ENCODE measurements at regions not wholly inside any gene's neighbourhood (a gene's known extent, or its start where the extent isn't known, plus 50 kb on each side); places are given as distances from the start of the nearest gene placed in this dataset.
"Not testable (repeated sequence)": the region's sequence is repeated elsewhere in the genome, so short reads cannot be mapped to it uniquely, and the experiment has no call there.

DNA sequence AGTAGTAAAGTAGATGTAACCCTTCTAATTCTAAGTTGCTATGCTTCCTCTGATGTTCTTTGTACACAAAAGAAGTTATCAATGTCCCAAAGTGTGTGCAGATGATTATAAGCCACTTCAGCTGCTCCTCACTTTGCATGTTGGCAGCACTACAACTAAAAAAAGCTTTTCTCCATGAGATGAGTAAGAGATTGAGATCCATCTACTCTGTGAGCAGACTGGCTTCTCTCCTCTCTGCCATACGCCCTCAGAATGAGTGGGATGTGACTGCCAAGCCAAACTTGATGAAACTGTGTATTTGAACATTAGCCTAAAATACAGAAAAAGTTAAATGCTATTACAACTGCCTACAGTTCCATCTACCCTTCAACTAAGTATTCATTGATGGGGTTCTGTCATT lies 102.9 kb upstream of the ETV1 start:
- DNase-seq: no peak

DNA sequence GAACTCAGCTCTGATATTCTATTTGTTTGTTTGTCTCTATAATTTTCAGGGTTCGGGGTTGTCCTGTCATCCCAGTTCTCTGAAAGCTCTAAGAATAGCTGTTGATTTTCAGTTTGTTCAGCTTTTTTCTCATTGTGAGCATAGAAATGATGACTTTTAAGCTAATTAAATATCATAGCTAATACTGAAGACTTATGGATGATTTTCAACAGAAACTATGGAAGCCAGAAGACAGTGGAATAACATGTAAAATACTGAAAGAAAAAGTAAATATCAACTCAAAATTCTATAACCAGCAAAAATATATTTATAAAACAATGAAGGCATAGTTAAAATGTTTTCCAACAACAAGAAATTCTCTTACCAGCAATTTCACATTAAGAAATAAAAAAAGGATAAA lies 96.4 kb upstream of the ETV1 start:
- DNase-seq: no peak

DNA sequence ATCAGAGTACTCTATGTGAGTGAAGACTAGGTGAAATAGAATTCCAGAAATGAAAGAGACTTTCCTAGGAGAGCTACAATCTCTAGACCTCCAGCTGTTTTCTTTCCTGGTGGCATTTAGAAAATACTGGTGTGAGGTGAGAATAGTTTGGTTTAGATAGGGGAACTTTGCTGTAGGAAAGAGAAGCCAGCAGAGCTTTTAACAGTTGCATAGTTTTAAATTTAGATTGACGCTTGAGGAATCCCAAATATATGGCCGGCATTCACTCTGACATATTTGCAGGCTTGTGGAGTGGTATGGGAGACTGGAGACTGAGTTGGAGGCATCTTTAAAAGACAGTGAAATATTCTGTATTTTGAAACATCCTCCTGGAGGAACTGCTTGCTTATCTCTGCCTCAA lies 94.3 kb upstream of the ETV1 start:
- DNase-seq: no peak

DNA sequence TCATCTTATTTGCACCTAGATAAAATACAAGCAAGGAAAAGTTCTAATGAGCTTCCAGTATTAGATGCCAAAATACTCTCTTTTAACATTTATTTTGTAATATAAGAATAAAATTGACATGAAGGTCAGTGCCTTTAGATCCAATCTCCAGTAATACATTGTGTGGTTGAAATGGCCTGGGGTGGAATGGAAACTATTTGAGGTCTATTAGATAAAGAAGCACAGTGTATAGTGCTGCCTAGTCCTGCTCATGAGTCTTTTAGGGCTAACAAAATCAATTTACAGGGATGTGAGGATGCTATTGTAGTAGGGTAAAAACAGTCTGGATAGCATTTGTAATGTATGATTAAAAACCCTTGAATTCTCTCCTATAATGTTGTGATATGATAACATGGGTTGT lies 84.5 kb upstream of the ETV1 start:
- no peak for DNase-seq

DNA sequence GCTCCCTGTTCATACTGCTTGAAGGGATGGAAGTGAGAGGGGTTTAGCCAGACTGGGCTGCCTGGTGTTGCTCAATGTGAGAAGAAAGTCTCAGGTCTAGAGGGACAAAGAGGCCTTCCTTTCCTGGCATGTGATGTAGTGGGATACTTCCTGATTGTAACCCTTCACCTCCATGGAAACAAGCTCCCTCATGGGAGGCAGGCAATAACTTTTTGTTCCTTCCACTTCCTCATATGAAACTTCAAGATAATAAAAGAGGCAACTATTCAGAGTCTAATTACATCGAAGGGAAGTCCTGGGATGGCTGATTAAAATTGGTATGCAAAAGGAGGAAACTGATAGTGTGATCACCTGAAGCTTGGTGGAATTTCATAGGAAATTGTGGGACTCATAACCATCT lies 84.1 kb upstream of the ETV1 start:
- DNase-seq: no peak

DNA sequence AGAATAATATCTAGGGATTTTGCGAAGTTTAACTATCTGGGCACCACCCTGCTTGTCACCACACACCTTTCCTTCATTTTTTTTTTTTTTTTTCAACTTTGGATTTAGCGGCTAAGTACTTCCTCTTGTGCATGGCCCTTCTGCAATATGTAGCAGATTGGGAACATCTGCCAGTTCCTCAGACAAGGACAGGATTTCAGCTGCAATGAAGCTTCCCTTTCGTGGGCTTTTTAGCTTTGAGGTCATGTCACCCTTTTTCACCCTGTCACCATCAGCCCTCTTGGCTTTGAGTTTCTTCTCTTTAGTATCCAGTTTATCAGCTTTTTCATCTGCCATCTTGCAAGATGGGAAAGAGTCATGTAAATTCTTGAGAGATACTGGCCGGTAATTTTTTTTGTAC lies 81.6 kb upstream of the ETV1 start:
- DNase-seq: peak; percentile 4

DNA sequence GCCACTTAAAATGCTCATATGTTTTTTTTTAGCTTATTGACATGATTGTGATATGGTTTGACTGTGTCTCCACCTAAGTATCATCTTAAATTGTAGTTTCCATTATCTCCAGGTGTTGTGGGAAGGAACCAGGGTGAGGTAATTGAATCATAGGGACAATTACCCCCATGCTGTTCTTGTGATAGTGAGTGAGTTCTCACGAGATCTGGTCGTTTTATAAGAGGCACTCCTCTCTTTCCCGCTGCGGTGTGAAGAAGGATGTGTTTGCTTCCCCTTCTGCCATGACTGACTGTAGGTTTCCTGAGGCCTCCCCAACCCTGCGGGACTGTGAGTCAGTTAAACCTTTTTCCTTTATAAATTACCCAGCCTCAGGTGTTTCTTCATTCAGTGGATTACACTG lies 80.5 kb upstream of the ETV1 start:
- DNase-seq: no peak

DNA sequence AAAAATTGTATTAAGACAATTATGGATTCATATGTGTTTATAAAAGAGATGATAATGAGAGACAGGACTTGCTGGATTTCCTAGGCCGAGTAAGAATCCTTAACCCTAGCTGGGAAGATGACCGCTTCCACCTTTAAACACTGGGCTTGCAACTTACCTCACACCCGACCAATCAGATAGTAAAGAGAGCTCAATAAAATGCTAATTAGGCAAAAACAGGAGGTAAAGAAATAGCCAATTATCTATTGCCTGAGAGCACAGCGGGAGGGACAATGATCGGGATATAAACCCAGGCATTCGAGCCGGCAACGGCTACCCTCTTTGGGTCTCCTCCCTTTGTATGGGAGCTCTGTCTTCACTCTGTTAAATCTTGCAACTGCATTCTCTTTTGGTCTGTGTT lies 77.3 kb upstream of the ETV1 start:
- DNase-seq: not testable (repeated sequence)

DNA sequence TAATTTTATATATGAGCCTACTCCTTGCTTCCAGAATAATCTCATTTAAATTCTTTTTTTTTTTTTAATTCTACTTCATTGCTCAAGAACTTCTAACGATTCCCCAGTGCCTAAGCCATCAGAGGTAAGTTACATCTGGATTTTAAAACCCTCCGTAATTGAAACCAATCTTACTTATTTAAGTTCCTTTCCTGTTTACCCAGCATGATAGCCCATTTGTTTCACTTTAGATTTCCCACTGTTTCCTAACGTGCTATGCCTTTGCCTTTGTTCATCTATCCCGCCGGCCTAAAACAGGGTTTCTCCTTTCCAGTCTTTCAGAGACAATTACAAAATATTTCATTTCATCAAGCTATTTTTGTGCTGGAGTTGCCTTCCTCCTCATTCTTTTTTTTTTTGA lies 75.8 kb upstream of the ETV1 start:
- DNase-seq: no peak

DNA sequence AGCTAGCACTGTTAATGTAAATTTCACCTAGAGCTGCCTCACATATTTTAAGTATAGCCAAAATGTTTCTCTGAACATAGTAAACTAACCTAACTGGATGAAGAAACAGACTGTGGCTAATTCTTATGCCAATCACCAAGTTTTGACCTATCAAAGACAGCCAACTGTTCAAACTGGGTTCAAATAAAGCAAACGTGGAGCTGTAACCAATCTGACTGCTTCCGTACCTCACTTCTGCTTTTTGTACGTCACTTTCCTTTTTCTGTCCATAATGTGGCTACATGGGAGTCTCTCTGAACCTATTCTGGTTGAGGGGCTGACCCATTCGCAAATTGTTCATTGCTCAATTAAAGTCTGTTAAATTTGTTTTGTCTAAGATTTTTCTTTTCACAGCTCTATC lies 66.3 kb upstream of the ETV1 start:
- DNase-seq: no peak

DNA sequence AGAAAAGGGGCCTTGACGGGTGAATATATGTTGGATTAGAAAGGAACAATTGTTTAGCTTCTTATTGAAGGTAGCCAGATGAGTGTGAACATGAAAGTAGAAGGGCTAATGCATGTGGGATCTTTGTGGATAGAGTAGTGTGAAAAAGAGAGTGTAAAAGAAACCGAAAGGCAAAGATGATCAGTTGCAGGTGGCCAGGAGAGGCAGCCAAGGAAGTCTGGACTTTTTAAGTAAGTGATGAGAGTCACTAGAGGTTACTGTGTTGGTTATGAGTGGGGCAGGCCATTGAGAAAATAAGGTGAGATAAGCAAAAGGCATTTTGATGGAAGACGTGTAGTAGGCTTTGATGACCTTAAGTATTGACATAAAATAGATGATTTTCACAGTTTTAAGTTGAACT lies 64.7 kb upstream of the ETV1 start:
- DNase-seq: no peak

DNA sequence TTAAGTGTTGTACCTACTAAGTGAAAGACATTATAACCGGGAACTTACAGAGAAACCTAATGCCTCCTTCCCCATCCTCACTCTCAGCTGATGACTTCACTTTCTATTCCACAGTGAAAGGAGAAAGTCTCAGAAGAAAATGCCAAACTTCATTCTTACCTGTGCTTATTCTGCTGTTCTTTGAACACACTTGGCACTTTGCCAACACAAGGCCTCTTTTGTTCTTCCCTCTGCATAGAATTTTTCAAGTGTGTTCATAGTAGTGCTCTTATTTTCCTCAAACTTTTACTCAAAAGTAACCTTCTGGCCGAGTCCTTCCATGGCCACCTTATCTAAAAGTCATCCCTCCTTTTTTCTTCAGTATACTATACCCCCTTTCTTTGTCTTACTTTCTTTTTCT lies 59.4 kb upstream of the ETV1 start:
- peak; percentile 5 for DNase-seq

DNA sequence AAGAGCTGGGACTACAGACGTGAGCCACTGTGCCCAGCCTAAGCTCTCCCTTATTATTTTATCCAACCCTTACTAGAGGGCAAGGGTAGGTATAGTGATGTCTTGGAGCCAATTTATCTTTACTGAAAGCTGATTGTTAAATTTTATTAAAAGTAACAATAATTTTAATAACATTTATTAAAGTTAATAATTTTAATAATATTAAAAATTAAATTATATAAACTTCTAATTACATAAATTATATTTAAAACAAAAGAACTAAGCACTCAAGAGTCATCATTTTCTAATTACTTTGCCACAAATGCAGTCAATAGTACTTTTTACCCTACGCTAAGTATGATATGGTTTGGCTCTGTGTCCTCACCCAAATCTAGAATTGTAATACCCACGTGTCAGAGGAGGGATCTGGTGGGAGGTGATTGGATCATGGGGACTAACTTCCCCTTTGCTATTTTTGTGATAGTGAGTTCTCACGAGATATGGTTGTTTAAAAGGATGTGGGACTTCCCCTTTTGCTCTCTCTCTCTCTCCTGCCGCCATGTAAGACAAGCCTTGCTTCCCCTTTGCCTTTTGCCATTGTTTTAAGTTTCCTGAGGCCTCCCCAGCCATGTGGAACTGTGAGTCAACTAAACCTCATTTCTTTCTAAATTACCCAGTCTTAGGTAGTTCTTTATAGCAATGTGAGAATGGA lies 58.4 kb upstream of the ETV1 start:
- DNase-seq: peak; percentile 25

DNA sequence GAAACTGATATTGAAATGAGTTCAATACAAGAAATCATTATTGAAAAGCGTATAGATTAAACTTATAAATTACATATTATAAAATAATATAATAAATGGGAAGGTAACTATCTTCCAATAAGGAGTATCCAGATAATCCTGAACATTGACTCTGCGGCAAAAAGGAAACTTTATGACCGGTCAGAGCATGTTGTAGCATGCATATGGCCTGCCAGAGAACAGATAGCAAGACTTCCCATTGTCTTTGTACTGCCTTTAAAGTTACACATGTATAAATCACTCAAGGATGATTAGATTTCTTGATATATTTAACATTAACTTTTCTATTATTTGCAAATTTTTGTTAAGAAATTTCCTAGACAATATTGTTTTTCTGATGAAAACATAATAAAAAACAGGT lies 56.2 kb upstream of the ETV1 start:
- no peak for DNase-seq

DNA sequence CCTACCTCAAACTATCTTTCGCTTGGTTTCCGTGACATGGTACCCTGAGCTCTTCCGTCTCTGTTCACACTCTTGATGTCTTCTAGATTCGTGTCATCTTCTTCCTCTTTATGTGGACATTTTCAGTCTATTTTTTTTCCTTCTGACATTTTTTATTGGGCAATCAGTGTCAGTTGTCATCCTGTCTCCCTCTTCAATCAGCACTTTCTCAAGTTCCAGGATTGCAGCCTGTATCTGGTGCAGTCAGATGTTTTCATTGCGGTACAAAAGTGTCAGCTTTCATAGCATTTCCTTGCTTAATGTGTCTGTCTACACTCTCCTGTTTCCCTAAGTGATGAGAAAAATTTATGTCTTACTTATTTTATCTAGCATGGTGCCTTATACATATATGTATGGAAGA lies 51.1 kb upstream of the ETV1 start:
- DNase-seq: no peak

Measured in hematopoietic multipotent progenitor cell treated with erythropoietin and hydrocortisone succinate and interleukin-3 and kit ligand, for 6 days (in vitro differentiated cells).